AG10803 (cell line): ENCODE measurements at regions not wholly inside any gene's neighbourhood (a gene's known extent, or its start where the extent isn't known, plus 50 kb on each side); places are given as distances from the start of the nearest gene placed in this dataset.
A peak's percentile ranks its signal among the peaks of the same experiment; 100 is the strongest.

Experiments
- DNase-seq: peaks from one replicate; pipeline ENCODE4 v3.0.0; 2010; ENCODE audit warnings: low read depth
- H3K4me3 ChIP-seq: 2 replicates; pipeline ENCODE4 v1.5.1; 2011; ENCODE audit warnings: mild to moderate bottlenecking, low read length, control low read depth
- TF ChIP-seq, protein P1 (sequence below): conservative IDR thresholded peaks from 2 replicates; pipeline ENCODE4 v1.5.1; 2011; ENCODE audit warnings: mild to moderate bottlenecking, low read length, control low read depth, inconsistent platforms

DNA sequence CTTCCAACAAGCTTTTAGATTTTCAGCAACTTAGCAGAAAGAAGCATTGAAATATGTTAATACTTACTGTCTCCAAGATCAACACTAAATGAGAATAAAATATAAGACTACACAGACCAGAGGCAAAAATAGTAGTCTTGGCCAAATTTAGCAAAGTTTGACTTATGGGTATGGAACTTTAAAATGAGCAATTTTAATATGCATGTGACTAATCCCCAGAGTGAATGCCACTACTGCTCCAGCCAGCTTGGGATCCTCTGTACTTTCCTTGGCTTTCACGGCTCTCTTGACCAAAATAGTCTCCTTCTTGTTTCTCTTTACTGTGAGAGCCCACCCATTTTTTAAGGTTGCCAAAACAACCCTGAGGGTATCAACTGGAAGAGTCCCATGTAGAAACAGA lies 148.0 kb upstream of the GRIA1 start:
- DNase-seq, result no peak
- no peak overlapping the region for H3K4me3 ChIP-seq
- TF ChIP-seq, protein P1, sequence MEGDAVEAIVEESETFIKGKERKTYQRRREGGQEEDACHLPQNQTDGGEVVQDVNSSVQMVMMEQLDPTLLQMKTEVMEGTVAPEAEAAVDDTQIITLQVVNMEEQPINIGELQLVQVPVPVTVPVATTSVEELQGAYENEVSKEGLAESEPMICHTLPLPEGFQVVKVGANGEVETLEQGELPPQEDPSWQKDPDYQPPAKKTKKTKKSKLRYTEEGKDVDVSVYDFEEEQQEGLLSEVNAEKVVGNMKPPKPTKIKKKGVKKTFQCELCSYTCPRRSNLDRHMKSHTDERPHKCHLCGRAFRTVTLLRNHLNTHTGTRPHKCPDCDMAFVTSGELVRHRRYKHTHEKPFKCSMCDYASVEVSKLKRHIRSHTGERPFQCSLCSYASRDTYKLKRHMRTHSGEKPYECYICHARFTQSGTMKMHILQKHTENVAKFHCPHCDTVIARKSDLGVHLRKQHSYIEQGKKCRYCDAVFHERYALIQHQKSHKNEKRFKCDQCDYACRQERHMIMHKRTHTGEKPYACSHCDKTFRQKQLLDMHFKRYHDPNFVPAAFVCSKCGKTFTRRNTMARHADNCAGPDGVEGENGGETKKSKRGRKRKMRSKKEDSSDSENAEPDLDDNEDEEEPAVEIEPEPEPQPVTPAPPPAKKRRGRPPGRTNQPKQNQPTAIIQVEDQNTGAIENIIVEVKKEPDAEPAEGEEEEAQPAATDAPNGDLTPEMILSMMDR, result no peak

DNA sequence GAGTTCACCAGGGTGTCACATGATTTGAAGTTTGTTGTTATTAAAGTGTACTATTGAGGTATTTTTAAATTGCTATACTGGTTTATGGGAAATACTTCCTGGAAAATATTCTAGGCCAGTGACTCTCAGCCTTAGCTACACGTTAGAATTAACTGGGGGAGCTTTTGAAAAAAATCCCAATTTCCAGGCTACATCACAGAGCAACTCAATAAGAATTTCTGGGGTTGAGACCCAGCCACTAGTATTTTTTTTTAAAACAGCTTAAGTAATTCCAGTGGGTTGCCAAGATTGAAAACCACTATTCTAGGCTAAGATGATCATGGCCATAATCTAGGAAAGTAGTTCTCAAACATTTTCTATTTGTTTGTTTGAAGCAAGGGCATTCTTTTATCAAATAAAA lies 142.9 kb upstream of the GRIA1 start:
- DNase-seq, result no peak
- no peak overlapping the region for H3K4me3 ChIP-seq

DNA sequence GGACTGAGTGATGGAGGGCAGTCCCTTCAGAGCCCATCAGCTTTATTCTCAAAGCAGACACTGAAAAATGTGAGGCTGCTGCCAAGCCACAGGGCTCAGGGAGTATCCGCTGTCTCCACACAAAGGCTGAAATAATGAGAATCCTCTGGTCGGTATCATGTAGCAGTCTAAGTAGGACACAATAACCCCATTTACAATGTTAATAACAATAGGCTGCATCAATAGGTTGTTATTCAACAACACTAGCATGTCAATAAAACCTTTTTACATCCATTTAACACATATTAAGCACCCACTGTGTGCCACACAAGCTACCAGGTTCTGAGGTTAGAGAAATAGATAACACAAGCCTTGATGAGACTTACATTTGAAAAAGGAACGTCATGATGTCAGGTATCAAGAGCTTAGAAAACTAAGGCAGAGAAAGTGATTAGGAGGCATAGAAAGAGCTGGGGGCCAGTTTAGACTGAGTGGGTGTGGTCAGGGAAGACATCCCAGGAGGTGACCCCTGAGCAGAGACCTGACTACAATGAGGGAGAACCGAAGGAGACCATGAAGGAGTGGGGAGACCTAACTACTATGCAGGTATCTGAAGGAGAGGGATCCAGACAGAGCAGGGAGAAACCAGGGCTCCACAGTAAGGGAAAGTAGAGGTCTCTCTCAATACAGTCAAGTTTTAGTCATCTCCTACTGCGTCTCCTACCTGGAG lies 140.1 kb upstream of the GRIA1 start:
- no peak for DNase-seq
- H3K4me3 ChIP-seq, result no peak overlapping the region

More for the DNA sequence above, 142.9 kb upstream of the GRIA1 start:
- TF ChIP-seq, protein P1, result no peak

GRCh38 chr5:153352685-153353219 lies 137.7 kb upstream of the GRIA1 start:
- H3K4me3 ChIP-seq, result no peak overlapping the region; the same call in 1 of the 2 replicates
- TF ChIP-seq, protein P1, result no peak
- DNase-seq, result no peak

More for the DNA sequence above, 140.1 kb upstream of the GRIA1 start:
- TF ChIP-seq, protein P1, result no peak

- DNase-seq, result no peak
- no peak overlapping the region for H3K4me3 ChIP-seq
- TF ChIP-seq, protein P1, result no peak
Observed at GRCh38 chr5:153357493-153358112, 132.9 kb upstream of the GRIA1 start.

- no peak for DNase-seq
- peak overlapping the region; percentile 9 for H3K4me3 ChIP-seq
- TF ChIP-seq, protein P1, result no peak
Observed at GRCh38 chr5:153358315-153358976, 132.0 kb upstream of the GRIA1 start.
